Stimulated activated CD8-positive, alpha-beta memory T cell treated with anti-CD3 and anti-CD28 coated beads, Interleukin-7, amount 100 ng/mL, for 24 hours (primary cell): ENCODE measurements at regions not wholly inside any gene's neighbourhood (a gene's known extent, or its start where the extent isn't known, plus 50 kb on each side); places are given as distances from the start of the nearest gene placed in this dataset.
A peak's percentile ranks its signal among the peaks of the same experiment; 100 is the strongest.

Experiments
- DNase-seq: peaks from one replicate; pipeline ENCODE4 v3.0.0-alpha.2; 2020; ENCODE audit warnings: low read depth

DNA sequence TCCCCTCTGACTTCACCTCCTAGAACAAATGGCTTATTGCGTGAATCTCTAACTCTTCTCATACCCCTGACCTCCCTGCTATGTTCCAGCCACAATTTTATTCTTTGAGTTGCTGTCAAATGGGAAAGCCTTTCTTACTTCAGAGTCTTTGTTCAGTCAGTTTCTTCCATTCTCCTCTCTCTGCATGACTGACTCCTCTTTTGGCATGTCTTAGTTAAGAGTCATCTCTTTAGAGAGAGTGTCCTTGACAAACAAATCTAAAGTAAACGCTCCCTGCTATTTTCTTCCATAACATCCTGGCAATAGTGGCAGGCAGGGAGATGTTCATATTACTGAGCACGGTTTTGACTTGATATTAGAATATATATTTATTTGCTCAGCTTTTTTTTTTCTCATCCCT, 170.7 kb upstream of the ERBB4 start:
- no peak for DNase-seq

- DNase-seq: no peak
Observed at GRCh38 chr2:212708355-212708754, 169.8 kb upstream of the ERBB4 start.

DNA sequence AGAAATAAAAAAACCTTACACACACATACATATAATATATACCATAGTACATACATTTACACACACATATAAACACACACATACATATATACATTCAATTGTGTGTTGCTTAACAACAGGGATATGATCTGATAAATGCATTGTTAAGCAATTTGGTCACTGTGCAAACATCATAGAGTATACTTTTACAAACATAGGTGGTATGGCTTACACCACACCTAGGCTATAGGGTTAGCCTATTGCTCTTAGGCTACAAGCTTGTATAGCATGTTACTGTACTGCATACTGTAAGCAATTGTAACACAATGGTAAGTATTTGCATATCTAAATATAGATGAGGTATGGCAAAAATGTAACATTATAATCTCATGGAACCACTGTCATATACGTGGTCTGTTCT, 156.8 kb upstream of the ERBB4 start:
- no peak for DNase-seq

DNA sequence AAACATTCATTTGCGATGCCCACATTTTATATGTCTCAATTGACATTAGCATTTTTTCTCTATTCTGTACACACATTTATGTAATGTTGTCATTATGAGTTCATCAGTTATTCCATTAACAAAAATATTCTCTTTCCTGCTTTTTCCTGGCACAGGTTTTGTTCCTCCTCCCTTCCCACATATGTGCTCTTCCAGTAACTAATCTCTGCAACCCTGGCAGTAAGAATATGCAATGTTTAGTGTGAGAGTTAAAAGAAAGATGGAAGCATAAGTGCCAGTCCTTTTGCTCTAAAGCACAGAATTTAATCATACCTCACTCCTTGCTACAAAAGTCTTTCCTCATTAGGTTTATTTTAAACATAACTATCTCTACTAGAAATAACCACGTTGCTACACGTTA, 155.8 kb upstream of the ERBB4 start:
- no peak for DNase-seq

DNA sequence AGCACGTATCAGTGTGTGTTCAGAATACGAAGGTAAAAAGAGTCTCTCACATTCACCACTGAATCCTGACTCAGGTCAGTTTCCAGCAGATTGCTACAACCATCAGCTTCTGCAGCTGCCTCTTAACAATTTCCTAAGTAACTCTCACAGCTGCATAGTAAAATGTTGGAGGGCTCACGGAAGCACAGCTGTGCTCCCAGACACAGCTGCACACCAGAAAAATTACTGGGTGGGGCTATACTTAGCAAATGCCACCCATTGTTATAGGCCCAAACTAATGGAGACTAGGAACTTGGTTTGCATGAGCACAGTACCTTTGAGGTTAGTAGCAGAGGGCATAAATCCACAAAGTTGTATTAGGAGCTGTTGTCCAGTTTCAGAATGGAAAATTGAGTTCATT, 153.9 kb upstream of the ERBB4 start:
- no peak for DNase-seq

- peak; percentile 30 for DNase-seq
Observed at GRCh38 chr2:212686285-212686895, 147.8 kb upstream of the ERBB4 start.

GRCh38 chr2:212683346-212684097, 144.9 kb upstream of the ERBB4 start:
- DNase-seq: no peak

GRCh38 chr2:212682937-212683336, 144.3 kb upstream of the ERBB4 start:
- DNase-seq: no peak

DNA sequence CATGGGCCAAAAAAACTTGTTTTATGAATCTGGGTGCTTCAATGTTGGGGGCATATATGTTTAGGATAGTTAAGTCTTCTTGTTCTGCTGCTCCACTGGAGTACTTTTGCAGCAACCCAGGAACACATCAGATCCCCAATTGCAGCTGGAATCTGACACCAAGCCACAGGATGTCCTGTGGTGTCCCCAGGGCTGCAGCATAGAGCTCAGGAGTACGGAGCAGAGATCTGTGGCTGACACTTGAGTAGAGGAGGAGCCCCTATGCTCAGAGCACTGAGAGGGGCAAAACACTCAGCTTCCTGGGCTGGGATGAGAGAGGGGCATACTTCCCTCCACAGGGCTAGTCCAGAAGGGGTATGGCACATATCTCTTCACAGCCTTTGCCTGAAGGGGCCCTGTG, 138.9 kb upstream of the ERBB4 start:
- no peak for DNase-seq

DNA sequence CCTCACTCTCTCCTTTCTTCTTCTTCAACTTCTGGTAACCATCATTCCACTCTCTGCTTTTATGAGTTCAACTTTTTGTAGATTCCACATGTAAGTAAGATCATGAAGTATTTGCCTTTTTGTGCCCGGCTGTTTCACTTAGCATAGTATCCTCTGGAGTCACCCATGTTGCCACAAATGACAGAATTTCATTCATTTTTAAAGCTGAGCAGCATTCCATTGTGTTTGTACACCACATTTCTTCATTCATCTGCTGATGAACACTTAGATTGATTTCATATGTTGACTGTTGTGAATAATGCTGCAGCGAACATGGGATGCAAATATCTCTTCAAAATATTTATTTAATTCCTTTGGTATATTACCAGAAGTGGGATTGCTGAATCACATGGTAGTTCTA, 133.6 kb upstream of the ERBB4 start:
- no peak for DNase-seq

GRCh38 chr2:212669761-212670160, 131.2 kb upstream of the ERBB4 start:
- no peak for DNase-seq

DNA sequence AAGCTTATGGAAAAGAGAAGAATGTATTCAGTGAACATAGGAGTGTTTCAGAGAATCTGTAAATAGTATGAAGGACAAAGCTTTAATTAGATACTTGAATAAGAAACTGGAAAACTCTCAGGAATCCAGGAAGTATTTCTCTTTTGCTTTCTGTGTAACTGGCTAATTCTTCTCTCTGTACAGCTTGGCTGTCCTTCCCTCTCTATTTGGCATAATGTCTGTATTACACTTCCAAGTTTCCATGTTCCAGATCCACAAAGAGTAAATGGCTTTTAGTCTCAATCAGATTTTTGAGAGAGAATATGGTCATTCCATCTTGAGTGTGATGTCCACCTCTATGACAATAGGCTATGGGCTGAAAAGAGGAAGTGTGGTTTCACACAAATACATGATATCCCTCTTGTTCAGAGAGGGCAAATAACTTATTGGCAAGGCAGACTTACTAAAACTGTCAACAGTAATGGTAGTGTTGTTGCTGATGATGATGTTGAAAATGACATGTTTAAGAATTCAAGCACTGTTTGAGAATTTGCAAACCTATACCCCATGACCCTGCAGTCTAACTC, 129.2 kb upstream of the ERBB4 start:
- DNase-seq: no peak

- no peak for DNase-seq
Observed at GRCh38 chr2:212665948-212666347, 127.3 kb upstream of the ERBB4 start.

DNA sequence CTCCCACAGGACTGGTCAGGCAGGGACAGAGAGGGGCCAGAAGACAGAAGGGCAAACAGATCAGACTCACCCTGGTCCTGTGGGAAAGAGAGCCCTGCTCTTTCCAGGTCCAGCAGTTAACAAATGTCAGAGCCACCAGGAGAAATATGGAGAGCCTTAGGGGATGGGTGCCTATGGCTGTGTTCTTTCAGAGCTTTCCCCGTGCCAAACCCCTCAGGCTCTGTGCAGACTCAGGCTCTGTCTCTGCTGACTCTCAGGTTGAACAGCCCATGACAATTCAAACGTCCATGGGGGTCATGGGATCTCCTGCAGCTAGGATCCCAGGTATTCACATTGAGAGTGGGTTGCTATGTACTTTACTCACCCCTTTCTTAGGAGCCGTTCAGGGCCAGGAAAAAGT, 120.8 kb upstream of the ERBB4 start:
- no peak for DNase-seq

DNA sequence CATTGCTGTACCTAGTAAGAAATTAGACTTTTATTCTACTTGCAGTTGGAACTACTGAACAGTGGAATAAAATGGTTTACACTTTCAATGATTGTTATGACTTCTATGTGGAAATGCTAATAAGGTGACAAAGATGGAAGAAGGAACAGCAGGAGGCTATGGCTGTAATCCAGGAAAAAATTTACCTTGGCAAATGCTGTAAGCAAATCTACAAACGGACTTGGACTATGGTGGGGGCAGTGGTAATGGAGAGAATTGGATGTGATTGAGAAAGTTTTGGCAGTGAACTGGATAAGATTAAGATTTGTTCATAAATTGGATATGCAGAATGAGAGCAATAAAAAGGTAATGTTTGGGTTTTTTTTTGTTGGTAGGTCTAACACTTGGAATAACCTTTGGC, 111.0 kb upstream of the ERBB4 start:
- no peak for DNase-seq

DNA sequence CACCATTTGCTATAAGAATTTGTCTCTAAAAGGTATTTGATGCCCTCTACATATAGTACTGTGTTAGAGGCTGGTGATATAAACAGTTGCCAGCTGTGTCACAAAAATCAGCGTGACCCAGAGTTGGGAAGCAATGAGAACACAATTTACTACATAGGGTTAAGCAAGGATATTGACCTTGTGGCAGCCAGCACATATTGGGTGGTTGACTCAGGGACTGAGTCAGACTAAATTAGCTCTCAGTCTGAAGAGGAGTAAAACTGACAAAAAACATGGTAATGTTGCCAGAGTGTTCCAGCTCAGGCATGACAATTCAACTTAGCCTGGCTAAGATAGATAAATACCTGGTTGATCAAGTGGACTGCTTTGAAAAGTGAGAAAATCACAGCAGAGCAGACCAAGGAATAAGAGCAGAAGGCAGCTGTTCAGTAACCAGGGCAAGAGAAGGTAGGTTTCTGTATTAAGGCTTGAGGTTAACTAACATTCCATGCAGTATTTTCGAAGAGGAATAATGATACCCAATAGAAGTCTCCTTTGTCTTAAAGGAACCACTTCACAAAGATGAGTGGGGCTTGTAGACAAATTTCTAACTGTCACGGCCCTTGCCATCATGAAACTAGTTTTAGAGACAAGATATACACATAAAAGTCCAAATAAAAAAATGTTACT, 108.2 kb upstream of the ERBB4 start:
- DNase-seq: no peak

GRCh38 chr2:212644195-212644837, 105.7 kb upstream of the ERBB4 start:
- DNase-seq: no peak

GRCh38 chr2:212640428-212640827, 101.8 kb upstream of the ERBB4 start:
- no peak for DNase-seq

- DNase-seq: no peak
Observed at GRCh38 chr2:212638694-212639093, 100.1 kb upstream of the ERBB4 start.

- no peak for DNase-seq
Observed at GRCh38 chr2:212628586-212628985, 90.0 kb upstream of the ERBB4 start.

- no peak for DNase-seq
Observed at GRCh38 chr2:212626371-212626918, 87.8 kb upstream of the ERBB4 start.

GRCh38 chr2:212619954-212620353, 81.4 kb upstream of the ERBB4 start:
- no peak for DNase-seq
